ENCODE measurements at regions not wholly inside any gene's neighbourhood (a gene's known extent, or its start where the extent isn't known, plus 50 kb on each side); places are given as distances from the start of the nearest gene placed in this dataset.
"Not testable (repeated sequence)": the region's sequence is repeated elsewhere in the genome, so short reads cannot be mapped to it uniquely, and the experiment has no call there.

DNA sequence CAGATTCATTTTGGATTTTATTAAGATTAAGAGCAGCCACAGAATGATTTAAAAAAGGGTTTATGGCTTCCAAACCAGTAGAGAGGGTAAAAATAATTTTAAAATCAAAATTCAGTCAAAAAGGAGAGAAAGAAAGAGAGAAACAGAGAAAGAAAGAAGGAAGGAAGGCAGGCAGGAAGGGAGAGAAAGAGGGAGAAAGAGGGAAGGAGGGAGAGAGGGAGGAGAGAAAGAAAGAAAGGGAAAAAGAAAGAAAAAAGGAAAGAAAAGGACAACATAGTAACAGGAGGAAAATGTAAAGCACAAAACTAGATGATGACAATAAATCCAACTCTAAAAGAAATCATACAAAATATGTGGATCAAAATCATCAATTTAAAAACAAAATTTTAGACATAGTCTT is 79.6 kb upstream of the FRG1 start:
- no peak for DNase-seq

DNA sequence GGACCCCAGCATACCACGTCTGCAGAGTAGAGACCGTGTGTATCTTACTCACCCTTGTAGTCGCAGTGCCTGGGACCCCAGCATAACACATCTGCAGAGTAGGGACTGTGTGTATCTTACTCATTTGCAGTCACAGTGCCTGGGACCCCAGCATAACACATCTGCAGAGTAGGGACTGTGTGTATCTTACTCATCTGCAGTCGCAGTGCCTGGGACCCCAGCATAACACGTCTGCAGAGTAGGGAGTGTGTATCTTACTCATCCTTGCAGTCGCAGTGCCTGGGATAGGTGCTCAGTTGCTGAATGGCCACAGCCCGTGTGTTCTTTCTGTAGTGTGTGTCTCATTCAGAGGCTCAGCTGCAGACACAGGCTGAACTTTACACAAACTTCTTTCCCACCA is 71.4 kb upstream of the FRG1 start:
- no peak for DNase-seq

DNA sequence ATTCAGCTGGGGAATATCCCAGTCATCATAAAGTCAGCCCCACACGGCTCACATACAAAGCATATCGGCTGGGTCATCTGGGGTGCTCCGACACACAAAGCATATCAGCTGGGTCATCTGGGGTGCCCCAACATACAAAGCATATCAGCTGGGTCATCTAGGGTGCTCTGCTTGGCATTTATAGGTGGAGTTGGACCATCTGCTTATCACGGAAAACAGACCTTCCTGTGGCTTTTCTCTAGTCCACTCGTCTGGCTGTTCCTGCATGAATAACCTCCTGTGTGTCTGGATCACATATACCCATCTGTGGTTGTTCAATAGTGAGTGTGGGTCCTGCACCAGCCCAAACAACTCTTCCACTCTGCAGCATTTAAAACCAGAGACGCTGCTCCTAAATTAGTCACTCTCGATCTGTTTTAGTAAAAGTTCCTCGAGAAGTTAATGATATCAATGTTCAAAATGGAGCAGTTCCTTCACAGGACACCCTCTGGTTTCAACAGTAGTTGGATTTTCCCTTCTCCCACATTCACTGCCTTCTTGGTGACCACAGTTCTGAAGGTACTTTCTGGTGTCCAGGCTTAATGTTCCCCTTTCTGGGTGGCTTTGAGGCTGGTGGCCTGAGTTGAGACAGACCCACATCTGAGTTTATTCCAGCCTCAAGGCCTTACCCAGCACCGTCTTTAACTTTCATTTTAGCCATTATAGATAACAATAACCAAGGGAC is 70.0 kb upstream of the FRG1 start:
- no peak for DNase-seq

DNA sequence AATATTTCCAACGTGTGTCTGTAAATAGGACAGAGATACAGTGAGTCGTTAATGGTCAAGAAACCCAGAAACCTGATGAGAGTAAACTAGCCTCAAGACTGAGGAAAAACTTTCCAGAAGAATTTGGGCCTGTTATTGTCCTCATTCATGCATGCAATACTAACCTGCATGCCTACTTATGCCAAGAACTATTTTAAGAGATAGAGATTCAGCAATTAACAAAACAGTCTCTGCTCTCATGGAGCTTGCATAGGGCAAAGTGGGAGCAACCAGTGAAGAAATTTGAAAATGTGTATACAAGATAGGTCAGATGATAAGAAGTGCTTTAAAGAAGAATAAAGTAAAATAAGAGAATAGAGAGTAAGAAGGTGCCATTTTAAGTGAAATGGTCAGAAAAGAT is 66.1 kb upstream of the FRG1 start:
- DNase-seq: no peak

DNA sequence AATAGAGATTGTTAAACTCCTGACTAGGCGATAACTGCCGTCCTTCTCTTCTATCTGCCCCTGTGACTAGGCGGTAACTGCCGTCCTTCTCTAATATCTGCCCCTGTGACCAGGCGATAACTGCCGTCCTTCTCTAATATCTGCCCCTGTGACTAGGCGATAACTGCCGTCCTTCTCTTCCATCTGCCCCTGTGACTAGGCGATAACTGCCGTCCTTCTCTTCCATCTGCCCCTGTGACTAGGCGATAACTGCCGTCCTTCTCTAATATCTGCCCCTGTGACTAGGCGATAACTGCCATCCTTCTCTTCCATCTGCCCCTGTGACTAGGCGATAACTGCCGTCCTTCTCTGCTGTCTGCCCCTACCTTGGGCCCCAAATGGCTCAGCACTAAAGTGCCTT is 59.5 kb upstream of the FRG1 start:
- DNase-seq: peak in 1 of 2 donors; percentile 25

DNA sequence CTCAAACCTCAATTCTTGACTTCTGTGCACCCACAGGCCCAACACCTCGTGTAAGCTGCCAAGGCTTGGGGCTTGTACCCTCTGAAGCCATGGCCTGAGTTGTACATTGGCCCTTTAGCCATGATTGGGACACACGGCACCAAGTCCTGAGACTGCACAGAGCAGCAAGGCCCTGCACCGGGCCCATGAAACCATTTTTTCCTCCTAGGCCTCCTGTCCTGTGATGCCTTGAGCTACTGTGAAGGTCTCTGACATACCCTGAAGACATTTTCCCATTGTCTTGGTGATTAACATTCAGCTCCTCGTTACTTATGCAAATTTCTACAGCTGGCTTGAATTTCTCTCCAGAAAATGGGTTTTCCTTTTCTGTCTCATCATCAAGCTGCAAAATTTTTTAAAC is 52.3 kb upstream of the FRG1 start:
- not testable (repeated sequence) for DNase-seq

Measured in stimulated activated CD4-positive, alpha-beta T cell treated with anti-CD3 and anti-CD28 coated beads, Interleukin-2, amount 100 ng/mL, for 24 hours (primary cell).